BLaER1 (cell line): ENCODE measurements at regions not wholly inside any gene's neighbourhood (a gene's known extent, or its start where the extent isn't known, plus 50 kb on each side); places are given as distances from the start of the nearest gene placed in this dataset.

ENCODE experiments used
- H3K27ac ChIP-seq: shearing (Covaris generic); formaldehyde crosslinking; 2 replicates; pipeline ENCODE4 v1.8.1; 2022
- H3K27me3 ChIP-seq: shearing (Covaris generic); formaldehyde crosslinking; 2 replicates; pipeline ENCODE4 v1.8.1; 2022
- H3K36me3 ChIP-seq: shearing (Covaris generic); formaldehyde crosslinking; 2 replicates; pipeline ENCODE4 v1.8.1; 2022
- H3K4me1 ChIP-seq: shearing (Covaris generic); formaldehyde crosslinking; 2 replicates; pipeline ENCODE4 v1.8.1; 2022
- H3K4me2 ChIP-seq: shearing (Covaris generic); formaldehyde crosslinking; 2 replicates; pipeline ENCODE4 v1.8.1; 2022
- H3K4me3 ChIP-seq: shearing (Covaris generic); formaldehyde crosslinking; 2 replicates; pipeline ENCODE4 v1.8.1; 2022
- H3K9ac ChIP-seq: shearing (Covaris generic); formaldehyde crosslinking; 2 replicates; pipeline ENCODE4 v1.8.1; 2022
- H3K9me3 ChIP-seq: shearing (Covaris generic); formaldehyde crosslinking; 2 replicates; pipeline ENCODE4 v1.8.1; 2022
- H4K20me1 ChIP-seq: shearing (Covaris generic); formaldehyde crosslinking; 2 replicates; pipeline ENCODE4 v1.8.1; 2022
- Cebpa-rat ChIP-seq: shearing (Covaris generic); IDR thresholded peaks from 2 replicates; pipeline ENCODE4 v1.8.1; 2022

GRCh38 chr3:99188936-99189335, 287.4 kb upstream of the DCBLD2 start:
- Histone ChIP-seq H4K20me1 (no peaks in the 10 kb centered on the region), H3K4me3 (no peak overlapping the region), H3K27me3 (no peaks in the 10 kb centered on the region), H3K4me1 (no peaks in the 10 kb centered on the region), H3K36me3 (no peaks in the 10 kb centered on the region), H3K4me2 (no peak overlapping the region), H3K9ac (no peak overlapping the region), H3K9me3 (no peaks in the 10 kb centered on the region), H3K27ac (no peak overlapping the region)
- no peak for TF ChIP-seq Cebpa-rat

DNA sequence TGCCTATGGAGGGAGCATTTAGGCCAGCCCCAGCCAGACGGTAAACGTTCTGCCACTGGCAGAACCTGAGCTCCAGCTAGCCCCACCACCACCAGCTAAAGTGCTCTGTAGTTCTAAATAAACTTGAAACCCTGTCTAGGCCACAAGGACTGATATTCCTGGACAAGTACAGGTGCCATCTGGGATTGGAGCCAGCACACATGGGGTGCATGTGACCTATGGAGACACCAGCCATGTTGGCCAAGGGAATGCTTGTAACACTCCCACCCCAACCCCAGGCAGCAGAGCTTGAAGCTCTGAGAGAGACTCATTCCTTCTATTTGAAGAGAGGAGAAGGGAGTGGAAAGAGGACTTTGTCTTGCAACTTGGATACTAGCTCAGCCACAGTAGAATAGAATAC, 284.5 kb upstream of the DCBLD2 start:
- Histone ChIP-seq H3K9me3 (no peaks in the 10 kb centered on the region), H3K4me1 (no peaks in the 10 kb centered on the region), H3K27me3 (no peaks in the 10 kb centered on the region), H3K9ac (no peak overlapping the region), H3K4me2 (no peak overlapping the region), H3K27ac (no peak overlapping the region), H4K20me1 (no peaks in the 10 kb centered on the region), H3K4me3 (no peak overlapping the region), H3K36me3 (no peaks in the 10 kb centered on the region)
- TF ChIP-seq Cebpa-rat: no peak

GRCh38 chr3:99176169-99176964, 274.9 kb upstream of the DCBLD2 start:
- H4K20me1 ChIP-seq: no peaks in the 10 kb centered on the region
- TF ChIP-seq Cebpa-rat: no peak
- no peaks in the 10 kb centered on the region for H3K36me3 ChIP-seq
- H3K27ac ChIP-seq: no peak overlapping the region
- H3K4me3 ChIP-seq: no peak overlapping the region
- H3K27me3 ChIP-seq: no peaks in the 10 kb centered on the region
- no peak overlapping the region for H3K9ac ChIP-seq
- H3K4me2 ChIP-seq: no peak overlapping the region
- H3K4me1 ChIP-seq: no peaks in the 10 kb centered on the region
- no peaks in the 10 kb centered on the region for H3K9me3 ChIP-seq

DNA sequence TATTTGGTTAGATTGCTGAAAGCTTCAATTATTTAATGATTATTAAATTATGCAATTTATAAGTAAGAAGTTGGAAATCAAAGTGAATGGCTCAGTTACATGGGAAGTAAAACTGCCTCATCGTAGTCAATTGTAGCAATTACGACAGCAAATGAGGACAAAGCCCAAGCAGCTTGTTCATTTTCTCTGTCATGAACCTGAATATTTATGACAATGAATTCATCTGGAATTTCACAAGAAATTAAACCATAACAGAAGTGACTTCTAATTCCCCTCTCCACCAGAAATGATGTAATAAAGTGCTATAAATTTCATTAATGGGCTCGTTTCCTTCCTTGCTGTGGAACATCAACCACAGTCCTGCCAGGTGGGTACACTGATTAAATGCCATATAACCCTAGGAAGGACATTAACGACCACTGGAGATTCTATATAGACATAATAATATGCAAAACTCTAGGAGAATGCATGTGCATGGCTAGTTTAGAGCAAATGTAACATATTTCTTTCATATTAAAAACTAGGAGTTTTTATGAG, 273.8 kb upstream of the DCBLD2 start:
- no peaks in the 10 kb centered on the region for H3K27me3 ChIP-seq
- H3K4me2 ChIP-seq: no peak overlapping the region
- no peak overlapping the region for H3K9ac ChIP-seq
- H3K4me3 ChIP-seq: no peak overlapping the region
- no peaks in the 10 kb centered on the region for H3K36me3 ChIP-seq
- H3K9me3 ChIP-seq: no peaks in the 10 kb centered on the region
- no peak overlapping the region for H3K27ac ChIP-seq
- TF ChIP-seq Cebpa-rat: no peak
- no peaks in the 10 kb centered on the region for H3K4me1 ChIP-seq
- no peaks in the 10 kb centered on the region for H4K20me1 ChIP-seq

DNA sequence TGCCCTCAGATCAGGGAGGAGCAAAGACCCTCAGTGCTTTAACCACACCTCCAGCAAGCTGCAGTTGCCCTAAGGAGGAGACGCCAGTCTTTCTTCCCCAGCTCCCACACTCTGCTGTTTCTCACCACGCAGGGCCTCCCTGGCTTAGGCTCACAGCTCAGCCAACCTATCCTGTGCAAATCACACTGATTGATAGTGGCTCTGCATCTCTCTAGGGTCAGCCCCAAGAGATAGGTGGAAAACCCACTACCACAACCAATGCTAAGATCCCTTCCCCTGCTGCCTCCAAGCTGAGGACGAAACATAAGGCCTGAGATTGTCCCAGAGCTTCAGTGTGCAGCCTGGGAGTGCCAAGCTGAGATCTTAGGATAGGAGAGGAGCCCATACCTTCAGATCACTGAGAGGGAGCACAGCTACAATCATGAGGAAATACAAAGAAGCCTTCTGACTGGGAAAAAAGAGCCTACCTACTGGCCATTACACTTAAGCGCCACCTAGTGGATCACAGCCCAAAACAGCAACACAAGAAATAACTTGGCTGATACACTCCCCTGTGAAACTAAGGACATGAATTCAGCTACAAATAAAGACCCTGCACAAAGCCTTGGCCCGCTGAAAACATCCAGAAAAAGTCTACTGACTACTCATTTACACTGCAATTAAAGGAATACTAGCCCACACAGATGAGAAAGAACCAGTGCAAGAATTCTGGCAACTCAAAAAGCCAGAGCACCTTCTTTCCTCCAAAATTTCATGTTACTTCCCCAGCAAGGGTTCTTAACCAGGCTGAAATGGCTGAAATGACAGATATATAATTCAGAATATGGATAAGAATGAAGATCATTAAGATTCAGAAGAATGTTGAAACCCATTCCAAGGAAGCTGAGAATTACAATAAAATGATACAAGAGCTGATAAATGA, 271.5 kb upstream of the DCBLD2 start:
- Histone ChIP-seq H3K4me1 (no peaks in the 10 kb centered on the region), H3K4me2 (no peak overlapping the region), H3K36me3 (no peaks in the 10 kb centered on the region), H4K20me1 (no peaks in the 10 kb centered on the region), H3K9ac (no peak overlapping the region), H3K27me3 (no peaks in the 10 kb centered on the region), H3K9me3 (no peaks in the 10 kb centered on the region; the same call in 1 of the 2 replicates), H3K4me3 (no peak overlapping the region), H3K27ac (no peak overlapping the region)
- TF ChIP-seq Cebpa-rat: no peak

- Histone ChIP-seq H4K20me1 (no peaks in the 10 kb centered on the region), H3K27ac (no peak overlapping the region), H3K36me3 (no peaks in the 10 kb centered on the region), H3K4me3 (no peak overlapping the region), H3K9me3 (no peaks in the 10 kb centered on the region; the same call in 1 of the 2 replicates), H3K4me1 (no peaks in the 10 kb centered on the region), H3K9ac (no peak overlapping the region), H3K27me3 (no peaks in the 10 kb centered on the region), H3K4me2 (no peak overlapping the region)
- no peak for TF ChIP-seq Cebpa-rat
Measured at GRCh38 chr3:99171800-99172199, 270.3 kb upstream of the DCBLD2 start.

- Histone ChIP-seq H3K27me3 (no peaks in the 10 kb centered on the region), H3K36me3 (no peaks in the 10 kb centered on the region), H3K9me3 (no peaks in the 10 kb centered on the region; the same call in 1 of the 2 replicates), H3K27ac (no peak overlapping the region), H3K4me1 (no peaks in the 10 kb centered on the region), H3K4me3 (no peak overlapping the region), H3K4me2 (no peak overlapping the region), H4K20me1 (no peaks in the 10 kb centered on the region), H3K9ac (no peak overlapping the region)
- no peak for TF ChIP-seq Cebpa-rat
Measured at GRCh38 chr3:99170867-99171517, 269.5 kb upstream of the DCBLD2 start.

DNA sequence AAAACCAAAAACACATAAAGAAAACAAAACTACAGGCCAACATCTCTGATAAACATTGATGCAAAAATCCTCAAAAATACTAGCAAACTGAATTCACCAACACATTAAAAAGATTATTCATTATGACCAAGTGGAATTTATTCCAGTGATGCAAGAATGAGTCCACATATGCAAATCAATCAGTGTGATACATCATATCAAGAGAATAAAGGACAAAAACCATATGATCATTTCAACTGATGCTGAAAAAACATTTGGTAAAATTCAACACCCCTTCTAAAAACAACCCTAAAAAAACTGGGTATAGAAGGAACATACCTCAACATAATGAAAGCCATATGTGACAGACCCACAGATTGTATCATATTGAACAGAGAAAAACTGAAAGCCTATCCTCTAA, 265.6 kb upstream of the DCBLD2 start:
- H4K20me1 ChIP-seq: no peaks in the 10 kb centered on the region
- no peaks in the 10 kb centered on the region for H3K27me3 ChIP-seq
- no peak overlapping the region for H3K27ac ChIP-seq
- no peaks in the 10 kb centered on the region for H3K4me1 ChIP-seq
- H3K36me3 ChIP-seq: no peaks in the 10 kb centered on the region
- no peak overlapping the region for H3K9ac ChIP-seq
- no peak for TF ChIP-seq Cebpa-rat
- no peak overlapping the region for H3K4me2 ChIP-seq
- H3K9me3 ChIP-seq: no peaks in the 10 kb centered on the region; the same call in 1 of the 2 replicates
- no peak overlapping the region for H3K4me3 ChIP-seq

- H3K9me3 ChIP-seq: peaks cover 19% of the 10 kb centered on the region
- H3K27me3 ChIP-seq: no peaks in the 10 kb centered on the region
- H3K9ac ChIP-seq: no peak overlapping the region
- no peak overlapping the region for H3K4me3 ChIP-seq
- no peak overlapping the region for H3K27ac ChIP-seq
- no peaks in the 10 kb centered on the region for H4K20me1 ChIP-seq
- TF ChIP-seq Cebpa-rat: no peak
- no peak overlapping the region for H3K4me2 ChIP-seq
- H3K4me1 ChIP-seq: no peaks in the 10 kb centered on the region
- no peaks in the 10 kb centered on the region for H3K36me3 ChIP-seq
Measured at GRCh38 chr3:99163314-99163713, 261.8 kb upstream of the DCBLD2 start.
